IMR-90 (cell line): ENCODE measurements at regions not wholly inside any gene's neighbourhood (a gene's known extent, or its start where the extent isn't known, plus 50 kb on each side); places are given as distances from the start of the nearest gene placed in this dataset.

Source experiments
- ATAC-seq: fragments of 200-7000 bp; cut with Tn5 transposase; 2 replicates; pipeline ENCODE4 v1.9.1; 2020; ENCODE audit warnings: low read depth, mild to moderate bottlenecking, moderate library complexity
- BruUV-seq: library from RNA; stranded (reverse); fragments of 400-500 nt; replicated peaks from 2 replicates; lab custom pipeline; 2021; lab: Mats Ljungman, UMichigan
- CTCF ChIA-PET: fragments of 300-600 bp; formaldehyde crosslinking; extraction: SDS; loops from one replicate; lab custom pipeline; 2021; ENCODE audit warnings: antibody characterized with exemption; lab: Yijun Ruan, JAX
- POLR2A ChIA-PET: fragments of 300-600 bp; sonication (Branson Sonifier 250); formaldehyde crosslinking; loops from one replicate; lab custom pipeline; 2022; ENCODE audit warnings: antibody characterized with exemption; ENCODE audit not compliant: unreplicated experiment; lab: Charles Lee
- DNase-seq: peaks from one replicate; pipeline ENCODE4 v3.0.0; 2013
- H2AFZ ChIP-seq: replicated peaks from 2 replicates; pipeline ENCODE3; 2013; ENCODE audit warnings: low read length, mild to moderate bottlenecking; ENCODE audit not compliant: poor library complexity
- H2AK5ac ChIP-seq: 2 replicates; pipeline ENCODE4 v1.6.1; 2013; ENCODE audit warnings: low read depth, low read length, inconsistent platforms
- H2AK9ac ChIP-seq: replicated peaks from 2 replicates; pipeline ENCODE3; 2013; ENCODE audit warnings: mild to moderate bottlenecking, low read depth, low read length, moderate library complexity; ENCODE audit not compliant: poor library complexity
- H2BK120ac ChIP-seq: 2 replicates; pipeline ENCODE4 v1.6.1; 2013; ENCODE audit warnings: low read depth, low read length, inconsistent platforms
- H2BK15ac ChIP-seq: 3 replicates; pipeline ENCODE4 v1.6.1; 2013; ENCODE audit warnings: low read depth, low read length, inconsistent platforms
- H2BK20ac ChIP-seq: 2 replicates; pipeline ENCODE4 v1.6.1; 2013; ENCODE audit warnings: low read depth, mild to moderate bottlenecking, inconsistent platforms, low read length, moderate library complexity
- H2BK5ac ChIP-seq: 2 replicates; pipeline ENCODE4 v1.6.1; 2013; ENCODE audit warnings: mild to moderate bottlenecking, low read depth, low read length, inconsistent platforms; ENCODE audit not compliant: poor library complexity, severe bottlenecking
- H3K14ac ChIP-seq: replicated peaks from 2 replicates; pipeline ENCODE4 v1.6.1; 2013; ENCODE audit warnings: low read depth, low read length, inconsistent platforms
- H3K18ac ChIP-seq: 2 replicates; pipeline ENCODE4 v1.6.1; 2013; ENCODE audit warnings: low read depth, low read length, control low read depth
- H3K23ac ChIP-seq: 2 replicates; pipeline ENCODE4 v1.6.1; 2013; ENCODE audit warnings: low read depth, low read length, inconsistent platforms
- H3K27ac ChIP-seq: 2 replicates; pipeline ENCODE4 v1.5.1; 2013; ENCODE audit warnings: mild to moderate bottlenecking, control low read depth, low read length; ENCODE audit not compliant: insufficient read depth
- H3K27me3 ChIP-seq: 2 replicates; pipeline ENCODE4 v1.6.1; 2013; ENCODE audit warnings: low read length; ENCODE audit not compliant: control insufficient read depth, insufficient read depth
- H3K36me3 ChIP-seq: 2 replicates; pipeline ENCODE4 v1.6.1; 2013; ENCODE audit warnings: low read length, mixed read lengths; ENCODE audit not compliant: control insufficient read depth, insufficient read depth
- H3K4ac ChIP-seq: 2 replicates; pipeline ENCODE4 v1.6.1; 2013; ENCODE audit warnings: low read depth, low read length, inconsistent platforms
- H3K4me1 ChIP-seq: 2 replicates; pipeline ENCODE4 v1.6.1; 2013; ENCODE audit warnings: low read length, mixed read lengths; ENCODE audit not compliant: control insufficient read depth, insufficient read depth
- H3K4me2 ChIP-seq: 2 replicates; pipeline ENCODE4 v1.6.1; 2013; ENCODE audit warnings: low read depth, mild to moderate bottlenecking, control low read depth, low read length, moderate library complexity
- H3K4me3 ChIP-seq: 2 replicates; pipeline ENCODE4 v1.5.1; 2013; ENCODE audit warnings: low read depth, mild to moderate bottlenecking, control low read depth, low read length, moderate library complexity; ENCODE audit not compliant: insufficient read depth
- H3K56ac ChIP-seq: 2 replicates; pipeline ENCODE4 v1.6.1; 2013; ENCODE audit warnings: low read length, inconsistent platforms; ENCODE audit not compliant: insufficient read depth; ENCODE audit errors: extremely low read depth
- H3K79me1 ChIP-seq, 2 experiments: 2 replicates each; pipeline ENCODE4 v1.6.1; 2013; ENCODE audit warnings: low read length in 2 of 2, inconsistent platforms in 1 of 2, low read depth in 1 of 2
- H3K9ac ChIP-seq: 2 replicates; pipeline ENCODE4 v1.6.1; 2013; ENCODE audit warnings: low read depth, low read length, control low read depth
- H3K9me1 ChIP-seq: 2 replicates; pipeline ENCODE4 v1.6.1; 2013; ENCODE audit warnings: low read length, inconsistent platforms; ENCODE audit not compliant: insufficient read depth
- H3K9me3 ChIP-seq: 2 replicates; pipeline ENCODE4 v1.6.1; 2013; ENCODE audit warnings: low read length; ENCODE audit not compliant: control insufficient read depth, insufficient read depth
- H4K20me1 ChIP-seq: 2 replicates; pipeline ENCODE4 v1.6.1; 2013; ENCODE audit warnings: low read length, inconsistent platforms; ENCODE audit not compliant: insufficient read depth
- H4K5ac ChIP-seq: 2 replicates; pipeline ENCODE4 v1.6.1; 2013; ENCODE audit warnings: mild to moderate bottlenecking, low read depth, low read length, control low read depth
- H4K8ac ChIP-seq, 2 experiments: 2 replicates each; pipeline ENCODE4 v1.6.1; 2013; ENCODE audit warnings: low read depth in 2 of 2, low read length in 2 of 2, control low read depth in 1 of 2, inconsistent platforms in 1 of 2
- H4K91ac ChIP-seq: 2 replicates; pipeline ENCODE4 v1.6.1; 2013; ENCODE audit warnings: low read depth, low read length, inconsistent platforms; ENCODE audit not compliant: insufficient read depth
- BHLHE40 ChIP-seq: fragments of 150-350 bp; IDR thresholded peaks from 2 replicates; pipeline ENCODE4 v1.6.1; 2016; ENCODE audit warnings: mild to moderate bottlenecking, low read depth, low read length
- CEBPB ChIP-seq: IDR thresholded peaks from 2 replicates; pipeline ENCODE4 v1.6.1; 2012; ENCODE audit warnings: low read depth, low read length, improper control_type of control experiment
- CHD1 ChIP-seq: IDR thresholded peaks from 2 replicates; pipeline ENCODE4 v1.6.1; 2012; ENCODE audit warnings: low read depth, low read length, improper control_type of control experiment
- FOS ChIP-seq: fragments of 150-350 bp; IDR thresholded peaks from 2 replicates; pipeline ENCODE4 v1.6.1; 2016; ENCODE audit warnings: low read depth, low read length
- MAFK ChIP-seq: IDR thresholded peaks from 2 replicates; pipeline ENCODE4 v1.6.1; 2012; ENCODE audit warnings: low read depth, low read length, improper control_type of control experiment
- MAZ ChIP-seq: IDR thresholded peaks from 2 replicates; pipeline ENCODE4 v1.6.1; 2012; ENCODE audit warnings: low read depth, mild to moderate bottlenecking, low read length, improper control_type of control experiment, moderate library complexity, borderline replicate concordance
- MXI1 ChIP-seq: IDR thresholded peaks from 2 replicates; pipeline ENCODE4 v1.6.1; 2012; ENCODE audit warnings: low read depth, mild to moderate bottlenecking, low read length, moderate library complexity, borderline replicate concordance
- NFE2L2 ChIP-seq: fragments of 150-350 bp; IDR thresholded peaks from 2 replicates; pipeline ENCODE4 v1.6.1; 2016; ENCODE audit warnings: low read depth, mild to moderate bottlenecking, low read length
- POLR2A ChIP-seq: IDR thresholded peaks from 2 replicates; pipeline ENCODE4 v1.6.1; 2012; ENCODE audit warnings: mild to moderate bottlenecking, low read depth, low read length
- RCOR1 ChIP-seq: IDR thresholded peaks from 2 replicates; pipeline ENCODE4 v1.6.1; 2012; ENCODE audit warnings: mild to moderate bottlenecking, low read length, improper control_type of control experiment; ENCODE audit not compliant: insufficient replicate concordance
- RFX5 ChIP-seq: IDR thresholded peaks from 2 replicates; pipeline ENCODE4 v1.8.0; 2012; ENCODE audit warnings: low read depth, mild to moderate bottlenecking, low read length, moderate library complexity
- SMC3 ChIP-seq: fragments of 150-350 bp; IDR thresholded peaks from 2 replicates; pipeline ENCODE4 v1.6.1; 2016; ENCODE audit warnings: low read depth, mild to moderate bottlenecking, antibody characterized with exemption, low read length, moderate library complexity
- whole genome bisulfite sequencing, 2 experiments: methylation state at CpG; one replicate each; pipeline versions ENCODE4 v1.1.5 to v1.1.7; 2013; ENCODE audit warnings: missing lambda C conversion rate in 2 of 2; ENCODE audit not compliant: insufficient read length in 1 of 2; ENCODE audit errors: extremely low coverage in 2 of 2; 5-methylcytosine and 5-hydroxymethylcytosine counted together
- dilution Hi-C: fragments of 300-500 bp; cut with HindIII; formaldehyde crosslinking; loops from one replicate; pipeline ENCODE4 v1.14.3; 2018; ENCODE audit warnings: low sequenced_read_pairs; ENCODE audit not compliant: unreplicated experiment
- in situ Hi-C: fragments of 300-500 bp; cut with MboI; formaldehyde crosslinking; loops from 3 replicates; pipeline ENCODE4 v1.14.3; 2019; ENCODE audit warnings: low sequenced_read_pairs, inconsistent platforms, mixed read lengths
- intact Hi-C: fragments of 100-400 bp; cut with micrococcal nuclease; formaldehyde crosslinking; loops from 2 replicates; pipeline ENCODE4 v1.10.0; 2022
- TF ChIP-seq, protein P1 (sequence below): fragments of 150-350 bp; IDR thresholded peaks from 2 replicates; pipeline ENCODE4 v1.6.1; 2016; ENCODE audit warnings: low read depth, mild to moderate bottlenecking, low read length, moderate library complexity, borderline replicate concordance
- TF ChIP-seq, protein P2 (sequence below): fragments of 150-350 bp; IDR thresholded peaks from 2 replicates; pipeline ENCODE4 v1.6.1; 2017; ENCODE audit warnings: mild to moderate bottlenecking, antibody characterized with exemption, low read length, low read depth
- TF ChIP-seq, protein P3 (sequence below): conservative IDR thresholded peaks from 2 replicates; pipeline ENCODE4 v1.5.1; 2012; ENCODE audit warnings: mild to moderate bottlenecking, low read depth, low read length, improper control_type of control experiment

DNA sequence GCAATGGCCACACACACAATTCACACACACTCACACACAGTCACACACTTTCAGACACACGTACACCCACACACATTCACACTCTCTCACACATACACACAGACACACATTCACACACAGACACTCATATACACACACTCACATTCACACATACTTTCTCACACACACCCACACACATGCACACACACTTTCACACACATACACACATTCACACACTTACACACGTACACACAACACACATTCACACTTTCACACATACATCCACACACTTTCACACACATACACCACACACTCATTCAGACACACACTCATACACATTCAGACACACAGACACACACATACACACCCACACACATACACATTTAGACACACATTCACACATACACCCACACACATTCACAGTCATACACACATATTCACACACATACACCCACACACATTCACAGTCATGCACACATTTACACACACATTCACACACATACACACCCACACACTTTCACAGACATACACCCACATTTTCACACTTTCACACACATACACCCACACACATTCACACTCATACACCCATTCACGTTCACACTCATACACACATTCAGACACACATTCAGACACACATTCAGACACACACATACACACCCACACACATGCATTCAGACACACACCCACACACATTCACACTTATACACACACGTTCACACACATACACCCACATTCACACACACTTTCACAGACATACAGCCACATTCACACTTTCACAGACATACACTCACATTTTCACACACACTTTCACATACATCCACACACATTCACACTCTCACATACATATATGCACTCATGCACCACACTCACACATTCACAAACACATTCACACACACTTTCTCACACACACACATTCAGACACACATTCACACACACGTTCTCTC, 52.6 kb upstream of the C14orf180 start:
- Histone ChIP-seq H3K4me3 (no peak overlapping the region), H3K56ac (no peak overlapping the region), H3K79me1 (no peaks in the 10 kb centered on the region), H3K18ac (no peak overlapping the region), H3K9ac (no peak overlapping the region), H3K4me1 (no peaks in the 10 kb centered on the region), H4K5ac (no peak overlapping the region), H3K27me3 (no peaks in the 10 kb centered on the region), H3K4ac (no peak overlapping the region), H4K91ac (no peak overlapping the region), H2BK5ac (peak overlapping the region; percentile 84), H4K20me1 (no peaks in the 10 kb centered on the region), H3K23ac (no peak overlapping the region), H3K9me3 (peaks cover 16% of the 10 kb centered on the region), H3K36me3 (no peaks in the 10 kb centered on the region), H2BK20ac (no peak overlapping the region), H2AK9ac (no peak overlapping the region), H3K9me1 (no peaks in the 10 kb centered on the region), H3K14ac (no peak overlapping the region), H3K4me2 (no peak overlapping the region), H2AFZ (no peak overlapping the region), H4K8ac (no peak overlapping the region), H3K27ac (no peak overlapping the region), H2BK15ac (no peak overlapping the region), H2BK120ac (no peak overlapping the region), H2AK5ac (no peak overlapping the region)
- 24 to 100% methylated on average over 1 to 5 of the region's 5 CpGs for WGBS, 2 experiments
- no TSS peak for BruUV-seq
- intact Hi-C loops (no loop called here), dilution Hi-C loops (no loop called here), in situ Hi-C loops (no loop called here)
- ChIA-PET POLR2A (no interaction called here), CTCF (no interaction called here)
- ATAC-seq (no peak), DNase-seq (no peak)
- TF ChIP-seq, protein P1, sequence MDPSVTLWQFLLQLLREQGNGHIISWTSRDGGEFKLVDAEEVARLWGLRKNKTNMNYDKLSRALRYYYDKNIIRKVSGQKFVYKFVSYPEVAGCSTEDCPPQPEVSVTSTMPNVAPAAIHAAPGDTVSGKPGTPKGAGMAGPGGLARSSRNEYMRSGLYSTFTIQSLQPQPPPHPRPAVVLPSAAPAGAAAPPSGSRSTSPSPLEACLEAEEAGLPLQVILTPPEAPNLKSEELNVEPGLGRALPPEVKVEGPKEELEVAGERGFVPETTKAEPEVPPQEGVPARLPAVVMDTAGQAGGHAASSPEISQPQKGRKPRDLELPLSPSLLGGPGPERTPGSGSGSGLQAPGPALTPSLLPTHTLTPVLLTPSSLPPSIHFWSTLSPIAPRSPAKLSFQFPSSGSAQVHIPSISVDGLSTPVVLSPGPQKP: no peak
- no peak for TF ChIP-seq NFE2L2
- no peak for TF ChIP-seq FOS
- TF ChIP-seq CEBPB: no peak
- TF ChIP-seq CHD1: no peak
- TF ChIP-seq, protein P2, sequence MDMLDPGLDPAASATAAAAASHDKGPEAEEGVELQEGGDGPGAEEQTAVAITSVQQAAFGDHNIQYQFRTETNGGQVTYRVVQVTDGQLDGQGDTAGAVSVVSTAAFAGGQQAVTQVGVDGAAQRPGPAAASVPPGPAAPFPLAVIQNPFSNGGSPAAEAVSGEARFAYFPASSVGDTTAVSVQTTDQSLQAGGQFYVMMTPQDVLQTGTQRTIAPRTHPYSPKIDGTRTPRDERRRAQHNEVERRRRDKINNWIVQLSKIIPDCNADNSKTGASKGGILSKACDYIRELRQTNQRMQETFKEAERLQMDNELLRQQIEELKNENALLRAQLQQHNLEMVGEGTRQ: no peak
- no peak for TF ChIP-seq BHLHE40
- TF ChIP-seq RCOR1: no peak
- no peak for TF ChIP-seq MAZ
- TF ChIP-seq POLR2A: no peak
- TF ChIP-seq, protein P3, sequence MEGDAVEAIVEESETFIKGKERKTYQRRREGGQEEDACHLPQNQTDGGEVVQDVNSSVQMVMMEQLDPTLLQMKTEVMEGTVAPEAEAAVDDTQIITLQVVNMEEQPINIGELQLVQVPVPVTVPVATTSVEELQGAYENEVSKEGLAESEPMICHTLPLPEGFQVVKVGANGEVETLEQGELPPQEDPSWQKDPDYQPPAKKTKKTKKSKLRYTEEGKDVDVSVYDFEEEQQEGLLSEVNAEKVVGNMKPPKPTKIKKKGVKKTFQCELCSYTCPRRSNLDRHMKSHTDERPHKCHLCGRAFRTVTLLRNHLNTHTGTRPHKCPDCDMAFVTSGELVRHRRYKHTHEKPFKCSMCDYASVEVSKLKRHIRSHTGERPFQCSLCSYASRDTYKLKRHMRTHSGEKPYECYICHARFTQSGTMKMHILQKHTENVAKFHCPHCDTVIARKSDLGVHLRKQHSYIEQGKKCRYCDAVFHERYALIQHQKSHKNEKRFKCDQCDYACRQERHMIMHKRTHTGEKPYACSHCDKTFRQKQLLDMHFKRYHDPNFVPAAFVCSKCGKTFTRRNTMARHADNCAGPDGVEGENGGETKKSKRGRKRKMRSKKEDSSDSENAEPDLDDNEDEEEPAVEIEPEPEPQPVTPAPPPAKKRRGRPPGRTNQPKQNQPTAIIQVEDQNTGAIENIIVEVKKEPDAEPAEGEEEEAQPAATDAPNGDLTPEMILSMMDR: no peak
- no peak for TF ChIP-seq RFX5
- TF ChIP-seq MXI1: no peak
- TF ChIP-seq MAFK: no peak
- TF ChIP-seq SMC3: no peak
